H1 (cell line): ENCODE measurements at regions not wholly inside any gene's neighbourhood (a gene's known extent, or its start where the extent isn't known, plus 50 kb on each side); places are given as distances from the start of the nearest gene placed in this dataset.

Experiments
- CTCF ChIA-PET: fragments of 300-600 bp; sonication (Branson Sonifier 250); formaldehyde crosslinking; loops from one replicate; lab custom pipeline; 2021; ENCODE audit not compliant: partially characterized antibody; lab: Charles Lee
- POLR2A ChIA-PET: fragments of 300-600 bp; sonication (Branson Sonifier 250); formaldehyde crosslinking; loops from one replicate; lab custom pipeline; 2021; ENCODE audit warnings: inconsistent platforms; ENCODE audit not compliant: partially characterized antibody; lab: Charles Lee
- DNase-seq, 2 experiments: peaks; one replicate each; pipeline versions ENCODE4 v3.0.0 to v3.0.0-alpha.2; 2010 to 2022; ENCODE audit warnings: low spot score in 2 of 2, low read depth in 1 of 2, mixed read lengths in 1 of 2
- FAIRE-seq: peaks from 2 replicates; lab custom pipeline; 2011; peaks lifted over from hg19 to GRCh38; lab: Jason Lieb, UNC
- H2AFZ ChIP-seq: 2 replicates; pipeline ENCODE4 v1.8.1; 2012; ENCODE audit warnings: low read length, inconsistent platforms
- H2AK5ac ChIP-seq: 2 replicates; pipeline ENCODE4 v1.6.1; 2013; ENCODE audit warnings: low read depth, low read length
- H2BK120ac ChIP-seq: replicated peaks from 2 replicates; pipeline ENCODE3; 2013; ENCODE audit warnings: low read depth, low read length, inconsistent platforms
- H2BK12ac ChIP-seq: 2 replicates; pipeline ENCODE4 v1.6.1; 2013; ENCODE audit warnings: low read depth, low read length
- H2BK15ac ChIP-seq: 2 replicates; pipeline ENCODE4 v1.6.1; 2013; ENCODE audit warnings: low read length
- H2BK20ac ChIP-seq: 2 replicates; pipeline ENCODE4 v1.6.1; 2013; ENCODE audit warnings: low read length
- H2BK5ac ChIP-seq: 2 replicates; pipeline ENCODE4 v1.6.1; 2013; ENCODE audit warnings: low read depth, low read length
- H3K14ac ChIP-seq: 2 replicates; pipeline ENCODE4 v1.6.1; 2013; ENCODE audit warnings: inconsistent platforms; ENCODE audit not compliant: insufficient read length
- H3K18ac ChIP-seq: 2 replicates; pipeline ENCODE4 v1.6.1; 2013; ENCODE audit warnings: low read length; ENCODE audit errors: extremely low read depth
- H3K23ac ChIP-seq: 2 replicates; pipeline ENCODE4 v1.6.1; 2013; ENCODE audit warnings: inconsistent platforms; ENCODE audit not compliant: insufficient read length
- H3K23me2 ChIP-seq: 2 replicates; pipeline ENCODE4 v1.6.1; 2013; ENCODE audit warnings: low read depth, low read length
- H3K27ac ChIP-seq: 2 replicates; pipeline ENCODE4 v1.6.1; 2011; ENCODE audit warnings: low read depth, low read length, inconsistent platforms
- H3K27me3 ChIP-seq, 4 experiments: replicated peaks in 1 of 4; 1 replicate in 1 of 4; 2 replicates in 3 of 4; pipeline versions ENCODE4 v1.6.1 to v1.8.1; 2011 to 2013; ENCODE audit warnings: low read length in 3 of 4, mild to moderate bottlenecking in 3 of 4, inconsistent platforms in 2 of 4, mixed read lengths in 2 of 4, moderate library complexity in 1 of 4; ENCODE audit not compliant: control insufficient read depth in 3 of 4, insufficient read depth in 3 of 4; ENCODE audit errors: extremely low read depth in 1 of 4
- H3K36me3 ChIP-seq, 4 experiments: 2 replicates each; pipeline versions ENCODE4 v1.6.1 to v1.8.1; 2011 to 2013; ENCODE audit warnings: mild to moderate bottlenecking in 4 of 4, low read length in 3 of 4, moderate library complexity in 2 of 4, control low read depth in 1 of 4, inconsistent platforms in 1 of 4; ENCODE audit not compliant: insufficient read depth in 4 of 4, control insufficient read depth in 2 of 4
- H3K4ac ChIP-seq: replicated peaks from 2 replicates; pipeline ENCODE3; 2013; ENCODE audit warnings: low read length, low read depth, mixed read lengths, inconsistent platforms; ENCODE audit not compliant: insufficient read length
- H3K4me1 ChIP-seq, 4 experiments: replicated peaks in 1 of 4; 1 replicate in 1 of 4; 2 replicates in 3 of 4; pipeline versions ENCODE4 v1.6.1 to v1.8.1; 2011 to 2013; ENCODE audit warnings: low read length in 3 of 4, inconsistent platforms in 2 of 4, mixed read lengths in 1 of 4; ENCODE audit not compliant: insufficient read depth in 4 of 4, control insufficient read depth in 3 of 4
- H3K4me2 ChIP-seq, 2 experiments: 2 replicates each; pipeline versions ENCODE4 v1.6.1 to v1.8.1; 2011 to 2013; ENCODE audit warnings: low read depth in 2 of 2, low read length in 2 of 2, control low read depth in 1 of 2, inconsistent platforms in 1 of 2, mild to moderate bottlenecking in 1 of 2; ENCODE audit not compliant: insufficient read depth in 1 of 2
- H3K4me3 ChIP-seq, 4 experiments: fragments of 200-600, 300-600 bp in 1 of 4; sonication (generic), shearing (Covaris generic), sonication (Bioruptor Twin) in 1 of 4; 2 replicates each; pipeline versions ENCODE4 v1.5.1 to v1.8.1; 2011 to 2016; ENCODE audit warnings: low read length in 4 of 4, low read depth in 3 of 4, control low read depth in 2 of 4, inconsistent platforms in 2 of 4, mild to moderate bottlenecking in 2 of 4, mixed read lengths in 1 of 4, moderate library complexity in 1 of 4; ENCODE audit not compliant: insufficient read depth in 2 of 4; ENCODE audit errors: extremely low read depth in 1 of 4
- H3K56ac ChIP-seq: replicated peaks from 2 replicates; pipeline ENCODE3; 2013; ENCODE audit warnings: low read depth, mild to moderate bottlenecking, mixed read lengths, low read length, inconsistent platforms; ENCODE audit not compliant: insufficient read length
- H3K79me1 ChIP-seq: 2 replicates; pipeline ENCODE4 v1.6.1; 2013; ENCODE audit warnings: low read depth, low read length, control low read depth
- H3K79me2 ChIP-seq, 2 experiments: 2 replicates each; pipeline versions ENCODE4 v1.6.1 to v1.8.1; 2012 to 2013; ENCODE audit warnings: low read length in 2 of 2, mild to moderate bottlenecking in 2 of 2, inconsistent platforms in 1 of 2; ENCODE audit not compliant: insufficient read depth in 2 of 2, control insufficient read depth in 1 of 2
- H3K9ac ChIP-seq, 4 experiments: replicated peaks in 1 of 4; 1 replicate in 1 of 4; 2 replicates in 3 of 4; pipeline versions ENCODE4 v1.6.1 to v1.8.1; 2011 to 2013; ENCODE audit warnings: low read depth in 3 of 4, low read length in 3 of 4, control low read depth in 2 of 4, mild to moderate bottlenecking in 2 of 4, moderate library complexity in 2 of 4, inconsistent platforms in 1 of 4; ENCODE audit errors: extremely low read depth in 1 of 4
- H3K9me3 ChIP-seq, 2 experiments: 2 replicates each; pipeline versions ENCODE4 v1.6.1 to v1.8.1; 2012 to 2013; ENCODE audit warnings: mild to moderate bottlenecking in 2 of 2, moderate library complexity in 2 of 2, control low read depth in 1 of 2, inconsistent platforms in 1 of 2, low read depth in 1 of 2, low read length in 1 of 2, mixed read lengths in 1 of 2; ENCODE audit not compliant: insufficient read depth in 2 of 2
- H4K20me1 ChIP-seq, 2 experiments: replicated peaks in 1 of 2; 2 replicates each; pipeline versions ENCODE3 to v1.8.1; 2011 to 2013; ENCODE audit warnings: inconsistent platforms in 2 of 2, low read length in 2 of 2, mild to moderate bottlenecking in 1 of 2; ENCODE audit not compliant: insufficient read depth in 2 of 2, control insufficient read depth in 1 of 2
- H4K5ac ChIP-seq: 2 replicates; pipeline ENCODE4 v1.6.1; 2013; ENCODE audit warnings: low read length, low read depth, mixed read lengths, inconsistent platforms; ENCODE audit not compliant: insufficient read length
- H4K8ac ChIP-seq: 2 replicates; pipeline ENCODE4 v1.8.0; 2013; ENCODE audit warnings: mild to moderate bottlenecking, moderate library complexity, low read length, inconsistent platforms; ENCODE audit not compliant: insufficient read depth; ENCODE audit errors: extremely low read depth
- H4K91ac ChIP-seq: replicated peaks from 2 replicates; pipeline ENCODE3; 2013; ENCODE audit warnings: low read length, mixed read lengths, inconsistent platforms; ENCODE audit not compliant: insufficient read length
- EZH2 ChIP-seq: fragments of 200-600 bp; sonication (generic); IDR thresholded peaks from 2 replicates; pipeline ENCODE4 v1.7.1; 2012; ENCODE audit warnings: low read depth, mild to moderate bottlenecking, moderate library complexity, low read length, inconsistent platforms; ENCODE audit not compliant: severe bottlenecking
- GABPA ChIP-seq: IDR thresholded peaks from 2 replicates; pipeline ENCODE4 v1.6.1; 2011; ENCODE audit warnings: mild to moderate bottlenecking, low read length, moderate library complexity, borderline replicate concordance; ENCODE audit not compliant: insufficient read depth
- HDAC2 ChIP-seq, 2 experiments: fragments of 300-600 bp in 1 of 2; sonication (generic) in 1 of 2; IDR thresholded peaks; 2 replicates each; pipeline ENCODE4 v1.6.1; 2011 to 2012; ENCODE audit warnings: low read depth in 2 of 2, low read length in 2 of 2, mild to moderate bottlenecking in 2 of 2, moderate library complexity in 2 of 2, borderline replicate concordance in 1 of 2, inconsistent platforms in 1 of 2
- RFX5 ChIP-seq: IDR thresholded peaks from 2 replicates; pipeline ENCODE4 v1.6.1; 2011; ENCODE audit warnings: low read depth, low read length, improper control_type of control experiment, borderline replicate concordance
- TBP ChIP-seq: IDR thresholded peaks from 2 replicates; pipeline ENCODE4 v1.6.1; 2011; ENCODE audit warnings: low read depth, low read length, improper control_type of control experiment

DNA sequence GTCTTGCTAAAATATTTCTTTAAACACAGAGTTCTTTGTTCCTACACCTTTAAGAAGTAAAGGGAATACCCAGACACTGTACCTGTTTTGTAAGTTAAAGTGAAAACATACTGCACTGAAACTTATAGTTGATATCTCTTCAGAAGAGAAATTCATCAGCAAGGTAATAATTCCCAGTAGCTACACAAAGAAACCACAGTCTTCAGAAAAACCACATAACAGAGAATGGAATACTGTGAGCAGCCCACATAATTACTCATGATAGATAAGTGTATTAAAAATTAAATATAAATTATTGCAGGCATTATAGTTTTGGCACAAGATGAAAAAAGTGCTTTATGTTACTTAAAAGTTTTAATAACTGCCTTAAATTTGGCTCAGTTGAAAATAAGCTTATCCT lies 276.6 kb downstream of the SETD4 start:
- Histone ChIP-seq H3K4me1 (no peaks in the 10 kb centered on the region), H2AFZ (no peak overlapping the region), H4K8ac (no peak overlapping the region), H2BK12ac (no peak overlapping the region), H3K9ac (no peak overlapping the region), H4K91ac (no peak overlapping the region), H4K20me1 (no peaks in the 10 kb centered on the region), H3K27ac (no peak overlapping the region), H3K18ac (no peak overlapping the region), H3K36me3 (no peaks in the 10 kb centered on the region), H2BK120ac (no peak overlapping the region), H3K23me2 (no peaks in the 10 kb centered on the region), H3K56ac (no peak overlapping the region), H3K4me2 (no peak overlapping the region), H3K79me1 (no peaks in the 10 kb centered on the region), H2AK5ac (no peak overlapping the region), H2BK20ac (no peak overlapping the region), H3K14ac (no peak overlapping the region), H2BK15ac (no peak overlapping the region), H4K5ac (no peak overlapping the region), H3K27me3 (no peaks in the 10 kb centered on the region), H2BK5ac (no peak overlapping the region), H3K23ac (no peak overlapping the region), H3K9me3 (no peaks in the 10 kb centered on the region), H3K4ac (no peak overlapping the region), H3K79me2 (no peaks in the 10 kb centered on the region)
- CTCF ChIA-PET = no interaction called here
- no peak for DNase-seq
- FAIRE-seq = no peak
- POLR2A ChIA-PET = no interaction called here
- TF ChIP-seq HDAC2 (IDR thresholded peaks at IDR 0.05; ENCODE audit: borderline replicate concordance in 1 of 2, low read depth in 2 of 2, low read length in 2 of 2) = no peak
- TF ChIP-seq GABPA = no peak
- TF ChIP-seq EZH2 = no peak
- no peak for TF ChIP-seq TBP
- TF ChIP-seq RFX5 = no peak
- TF ChIP-seq, all 59 proteins: peak for 0
- no peak overlapping the region for H3K4me3 ChIP-seq
